Fibroblast of skin of right biceps (primary cell): ENCODE measurements at regions not wholly inside any gene's neighbourhood (a gene's known extent, or its start where the extent isn't known, plus 50 kb on each side); places are given as distances from the start of the nearest gene placed in this dataset.
A peak's percentile ranks its signal among the peaks of the same experiment; 100 is the strongest.

Source experiments
- DNase-seq: peaks from one replicate; pipeline ENCODE4 v3.0.0-alpha.2; 2013

DNA sequence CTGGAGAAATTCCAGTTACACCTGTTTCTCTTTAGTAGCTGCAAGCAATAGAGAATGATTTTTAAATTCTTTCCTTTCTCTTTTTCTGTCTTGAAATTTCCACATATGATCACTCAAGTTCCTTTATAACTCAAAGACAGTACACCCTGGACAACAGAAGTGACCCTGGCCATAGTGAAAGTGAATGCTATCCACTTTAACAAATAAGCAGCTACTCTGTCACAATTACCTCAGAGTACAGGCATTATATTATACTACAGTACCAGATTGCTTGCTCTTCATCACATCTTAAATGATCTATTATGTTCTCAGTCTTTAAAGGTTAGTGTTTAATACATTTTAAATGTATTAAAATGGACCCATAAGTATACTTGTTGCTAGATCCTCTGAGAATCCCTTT, 136.2 kb downstream of the KLF12 start:
- DNase-seq: no peak

GRCh38 chr13:73996569-73996968, 137.6 kb downstream of the KLF12 start:
- DNase-seq: no peak

DNA sequence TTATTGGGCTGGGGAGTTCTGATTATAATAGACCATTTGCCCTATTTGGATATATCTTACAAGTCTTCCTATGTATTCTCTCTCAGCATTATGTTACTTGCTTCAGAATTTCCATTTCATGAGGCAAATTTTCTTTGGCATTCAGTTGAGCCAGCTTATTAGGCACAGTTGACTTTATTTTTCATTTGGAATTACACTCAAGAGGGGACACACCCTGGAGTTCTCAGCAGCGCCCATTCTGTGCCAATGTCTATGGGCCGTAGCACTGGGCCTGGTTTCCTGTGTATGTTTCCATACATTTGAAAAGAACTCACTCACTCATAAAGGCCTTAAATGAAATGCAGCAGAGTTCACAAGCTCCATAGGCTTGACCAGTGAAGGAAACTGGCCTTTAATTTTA, 138.5 kb downstream of the KLF12 start:
- no peak for DNase-seq

GRCh38 chr13:73993661-73994060, 140.5 kb downstream of the KLF12 start:
- no peak for DNase-seq

- no peak for DNase-seq
These were observed 142.3 kb downstream of the KLF12 start for GRCh38 chr13:73991884-73992283.

- DNase-seq: no peak
These were observed 142.8 kb downstream of the KLF12 start for GRCh38 chr13:73991384-73991783.

DNA sequence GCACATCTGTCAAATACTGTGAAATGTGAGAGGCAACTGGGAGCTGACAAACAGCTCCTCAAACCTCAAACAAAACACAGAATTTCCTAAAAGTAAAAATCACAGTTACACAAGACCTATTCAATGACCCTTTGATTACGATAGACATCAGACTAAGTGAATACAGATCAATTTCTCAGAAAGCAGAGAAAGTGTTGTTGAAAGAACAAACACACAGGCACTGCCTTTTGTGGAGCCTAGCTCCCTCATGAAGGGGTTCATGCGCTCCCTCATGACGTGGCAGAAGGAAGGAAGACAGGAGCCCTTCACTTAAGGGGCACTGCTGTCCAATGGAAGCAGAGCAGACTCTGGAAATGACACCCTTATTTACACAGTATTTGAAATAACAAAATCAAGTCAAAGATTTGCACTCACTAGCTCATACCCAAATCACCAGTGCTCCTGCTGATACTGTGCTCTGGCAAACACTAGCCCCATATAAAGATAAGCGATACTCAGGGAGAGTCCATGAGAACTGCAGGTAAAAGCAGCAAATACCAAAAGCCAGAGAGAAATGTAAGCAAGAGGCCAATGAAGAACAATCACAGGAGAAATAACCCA, 144.9 kb downstream of the KLF12 start:
- no peak for DNase-seq

DNA sequence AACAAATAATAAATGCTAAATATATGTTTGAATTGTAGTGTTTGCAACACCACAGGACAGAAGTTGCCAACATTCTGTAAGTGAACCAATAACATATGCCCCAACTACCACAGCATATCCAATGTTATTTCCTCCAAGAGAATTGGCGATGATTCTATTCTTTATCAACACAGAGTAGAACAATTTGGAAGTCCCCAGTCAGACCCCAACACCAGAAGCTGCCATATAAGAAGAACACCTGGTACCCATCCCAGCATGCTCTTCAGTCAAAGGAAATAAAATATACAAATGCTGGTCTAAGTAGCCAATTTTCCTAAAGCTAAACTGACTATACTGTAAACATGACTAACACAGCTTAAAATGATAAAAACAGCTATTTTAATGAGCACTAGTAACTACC, 145.7 kb downstream of the KLF12 start:
- no peak for DNase-seq

DNA sequence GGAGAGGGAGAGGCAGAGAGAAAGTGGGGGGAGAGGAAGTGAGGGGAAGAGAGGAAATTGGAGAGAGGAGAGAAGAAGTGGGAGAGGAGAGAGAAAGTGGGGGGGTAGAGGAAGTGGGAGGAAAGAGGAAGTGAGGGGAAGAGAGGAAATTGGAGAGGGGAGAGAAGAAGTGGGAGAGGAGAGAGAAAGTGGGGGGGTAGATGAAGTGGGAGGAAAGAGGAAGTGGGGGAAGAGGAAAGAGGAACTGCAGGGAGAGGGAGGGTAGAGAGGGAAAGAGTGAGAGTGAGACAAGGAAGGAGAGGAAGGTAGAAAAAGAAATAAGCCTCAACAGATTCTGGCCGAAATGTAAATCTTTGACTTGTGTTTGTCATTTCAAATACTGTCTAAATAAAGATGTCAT, 146.6 kb downstream of the KLF12 start:
- DNase-seq: no peak

GRCh38 chr13:73985783-73986182, 148.4 kb downstream of the KLF12 start:
- DNase-seq: no peak

GRCh38 chr13:73984949-73985691, 149.1 kb downstream of the KLF12 start:
- peak; percentile 22 for DNase-seq

- no peak for DNase-seq
These were observed 150.0 kb downstream of the KLF12 start for GRCh38 chr13:73984201-73984600.

- DNase-seq: no peak
These were observed 151.1 kb downstream of the KLF12 start for GRCh38 chr13:73983109-73983508.

DNA sequence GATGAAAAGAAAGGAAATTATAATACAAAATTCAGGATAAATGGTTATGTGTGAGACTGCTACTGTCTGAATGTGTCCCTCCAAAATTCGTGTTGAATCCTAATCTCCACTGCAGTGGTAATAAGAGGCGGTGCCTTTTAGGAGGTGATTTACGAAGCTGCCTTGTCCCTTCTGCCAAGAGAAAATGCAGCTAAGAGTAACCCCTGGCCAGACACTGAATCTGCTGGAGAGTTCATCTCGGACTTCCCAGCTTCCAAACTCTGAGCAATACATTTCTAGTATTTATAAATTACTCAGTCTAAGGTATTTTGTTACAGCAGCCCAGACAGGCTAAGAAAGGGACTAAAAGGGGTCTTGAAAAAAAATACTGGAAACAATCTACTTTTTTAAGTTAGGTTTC, 152.6 kb downstream of the KLF12 start:
- DNase-seq: no peak

GRCh38 chr13:73975767-73976166, 158.4 kb downstream of the KLF12 start:
- no peak for DNase-seq

DNA sequence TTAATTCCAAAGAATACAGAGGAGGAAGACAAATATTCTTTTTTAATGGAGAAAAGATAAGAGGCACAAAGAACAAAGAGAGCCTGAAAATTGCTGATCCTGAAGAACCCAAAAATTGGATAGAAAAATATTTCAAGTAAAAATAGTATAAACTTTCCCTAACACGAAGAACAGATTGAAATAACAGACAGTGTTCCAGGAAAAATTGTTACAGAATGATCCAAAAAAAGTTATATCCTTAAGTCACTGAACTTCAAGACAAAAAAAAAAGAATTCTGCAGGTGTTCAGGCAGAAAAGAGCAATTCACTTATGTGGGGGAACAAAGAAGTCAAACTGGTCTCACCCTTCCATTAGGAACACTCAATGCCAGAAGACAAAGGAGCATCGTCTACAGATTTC, 160.2 kb downstream of the KLF12 start:
- DNase-seq: no peak

GRCh38 chr13:73973156-73973555, 161.0 kb downstream of the KLF12 start:
- DNase-seq: no peak

DNA sequence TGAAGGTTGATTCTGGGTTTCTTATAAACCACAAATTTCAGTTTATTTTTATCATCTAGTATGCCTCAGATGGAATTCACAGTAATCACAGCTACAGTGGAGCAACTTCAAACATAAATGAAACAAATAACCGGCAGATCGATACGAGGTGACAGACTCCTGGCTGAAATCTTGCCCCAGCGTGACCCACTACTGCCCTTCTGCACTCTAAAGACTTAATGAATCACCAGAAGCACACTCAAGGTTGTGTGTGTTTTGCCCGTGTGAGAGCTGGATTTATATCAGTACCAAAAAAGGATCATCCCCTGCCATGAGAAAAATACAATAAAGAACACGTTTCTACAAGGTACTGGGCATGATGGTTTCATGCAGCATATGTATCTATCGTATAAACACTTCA, 161.7 kb downstream of the KLF12 start:
- no peak for DNase-seq

- DNase-seq: no peak
These were observed 162.7 kb downstream of the KLF12 start for GRCh38 chr13:73971481-73971880.

DNA sequence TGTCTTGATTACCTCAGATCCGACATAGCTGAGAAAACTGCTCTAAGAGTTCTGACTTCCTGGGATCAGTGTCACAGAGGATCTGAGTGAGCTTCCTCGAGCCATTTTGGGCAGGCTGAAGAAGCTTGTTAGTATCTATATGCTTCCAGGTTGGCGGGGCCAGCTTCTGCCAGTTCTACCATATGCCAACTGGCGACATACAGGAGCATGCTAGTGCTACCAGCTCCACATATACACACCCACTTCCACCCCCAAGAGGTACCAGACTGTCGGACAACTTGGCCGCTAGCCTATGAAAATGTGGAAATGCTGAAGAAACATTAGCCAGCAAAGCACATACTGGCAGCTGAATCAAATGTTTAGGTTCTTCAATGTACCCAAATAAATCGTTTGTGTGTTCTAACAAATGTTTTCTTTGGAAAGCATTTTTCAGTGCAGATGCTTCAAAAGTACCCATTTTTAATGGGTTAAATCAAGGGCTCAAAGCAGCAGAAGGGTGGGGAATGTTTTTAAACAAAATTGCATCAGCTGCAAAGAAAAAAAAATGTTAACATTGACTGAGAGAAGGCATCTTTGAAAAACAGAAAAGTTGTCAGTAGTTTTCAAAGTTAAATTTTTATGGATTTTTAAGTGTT, 163.7 kb downstream of the KLF12 start:
- DNase-seq: no peak

GRCh38 chr13:73967397-73968165, 166.6 kb downstream of the KLF12 start:
- DNase-seq: no peak

DNA sequence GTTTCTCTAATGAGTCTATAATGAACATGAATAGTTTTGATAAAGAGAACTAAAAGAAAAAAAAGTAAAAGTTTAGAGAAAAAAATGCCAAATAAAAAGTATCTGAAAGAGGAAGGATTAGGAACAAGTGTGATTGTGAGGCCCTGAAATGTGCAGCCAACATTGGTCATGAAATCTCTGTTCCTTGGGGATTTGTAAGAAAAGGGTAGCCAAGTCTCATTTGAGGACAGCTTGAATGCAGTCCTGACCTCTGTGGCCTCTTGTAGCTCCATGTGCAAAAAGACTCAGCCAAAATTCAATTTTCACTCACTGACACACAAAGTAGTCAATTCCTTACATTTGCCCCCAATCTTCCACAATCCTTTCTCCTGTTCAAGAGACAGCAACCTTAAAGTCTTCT, 167.9 kb downstream of the KLF12 start:
- DNase-seq: no peak

DNA sequence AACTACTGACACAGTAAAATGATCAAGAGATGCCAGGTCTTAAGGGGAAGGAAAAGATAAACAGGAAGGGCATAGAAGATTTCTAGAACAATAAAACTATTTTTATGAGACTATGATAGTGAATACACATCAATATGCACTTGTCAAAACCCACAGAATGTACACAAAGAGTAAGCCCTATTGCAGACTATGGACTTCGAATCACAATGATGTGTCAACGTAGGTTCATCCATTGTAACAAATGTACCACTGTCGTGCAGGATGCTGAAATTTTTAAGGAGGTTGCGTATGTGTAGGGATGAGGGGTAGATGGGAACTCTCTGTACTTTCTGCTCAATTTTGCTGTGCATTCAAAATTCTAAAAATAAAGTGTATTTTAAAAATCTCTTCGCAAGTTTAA, 171.9 kb downstream of the KLF12 start:
- DNase-seq: no peak

DNA sequence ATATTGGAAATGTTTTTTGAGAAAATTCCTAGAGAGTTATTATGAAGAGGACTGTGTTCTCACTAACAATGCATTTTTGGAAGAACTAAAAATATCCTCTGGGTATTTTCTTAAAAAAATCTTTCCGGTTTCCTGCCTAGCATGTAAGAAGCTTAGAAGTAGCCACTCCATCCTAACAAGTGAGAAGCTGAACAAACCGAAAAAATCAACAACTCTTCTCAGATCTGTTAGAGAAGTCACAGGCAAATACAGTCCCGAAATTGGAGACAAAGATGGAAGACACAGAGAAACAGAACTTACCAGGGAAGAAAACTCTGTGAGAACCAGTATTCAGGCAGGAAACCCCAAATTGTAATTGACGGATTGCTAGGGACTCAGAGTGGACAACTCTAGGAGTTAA, 173.0 kb downstream of the KLF12 start:
- no peak for DNase-seq
